ENCODE measurements at regions not wholly inside any gene's neighbourhood (a gene's known extent, or its start where the extent isn't known, plus 50 kb on each side); places are given as distances from the start of the nearest gene placed in this dataset.

GRCh38 chr16:56057151-56057550 lies 134.1 kb upstream of the GNAO1 start:
- H3K4me1 ChIP-seq, result no peaks in the 10 kb centered on the region
- H3K36me3 ChIP-seq, result no peaks in the 10 kb centered on the region
- no peaks in the 10 kb centered on the region for H3K9me3 ChIP-seq
- H3K27me3 ChIP-seq, result no peaks in the 10 kb centered on the region
- 88 to 96% methylated on average over 1 of the region's 1 CpG for WGBS, 2 donors
- H3K27ac ChIP-seq, result no peak overlapping the region
- ATAC-seq (ENCODE audit: low FRiP score in 2 of 2) (no peak), DNase-seq (no peak)
- TF ChIP-seq CTCF (IDR thresholded peaks at IDR 0.05), result no peak
- no peak for TF ChIP-seq POLR2AphosphoS5 (IDR thresholded peaks at IDR 0.05)
- no peak for TF ChIP-seq EP300 (IDR thresholded peaks at IDR 0.05)
- no peak for TF ChIP-seq POLR2A (IDR thresholded peaks at IDR 0.05)
- no peak overlapping the region for H3K4me3 ChIP-seq

- WGBS, 2 donors, result 97 to 100% methylated on average over 4 of the region's 4 CpGs
- Histone ChIP-seq H3K4me3 (no peak overlapping the region), H3K4me1 (no peaks in the 10 kb centered on the region), H3K9me3 (no peaks in the 10 kb centered on the region), H3K36me3 (no peaks in the 10 kb centered on the region), H3K27ac (no peak overlapping the region), H3K27me3 (no peaks in the 10 kb centered on the region)
- TF ChIP-seq POLR2A (IDR thresholded peaks at IDR 0.05) (no peak), CTCF (IDR thresholded peaks at IDR 0.05) (no peak), EP300 (IDR thresholded peaks at IDR 0.05) (no peak), POLR2AphosphoS5 (IDR thresholded peaks at IDR 0.05) (no peak)
- ATAC-seq (ENCODE audit: low FRiP score in 2 of 2), result no peak
- no peak for DNase-seq
Observed at GRCh38 chr16:56050916-56051315, 140.4 kb upstream of the GNAO1 start.

- H3K9me3 ChIP-seq, result no peaks in the 10 kb centered on the region
- H3K27ac ChIP-seq, result no peak overlapping the region
- TF ChIP-seq EP300 (IDR thresholded peaks at IDR 0.05), result no peak
- TF ChIP-seq POLR2A (IDR thresholded peaks at IDR 0.05), result no peak
- TF ChIP-seq CTCF (IDR thresholded peaks at IDR 0.05), result no peak
- TF ChIP-seq POLR2AphosphoS5 (IDR thresholded peaks at IDR 0.05), result no peak
- DNase-seq, result no peak
- H3K4me1 ChIP-seq, result no peaks in the 10 kb centered on the region
- no peaks in the 10 kb centered on the region for H3K36me3 ChIP-seq
- ATAC-seq (ENCODE audit: low FRiP score in 2 of 2), result peak in 1 of 2 donors; percentile 70
- H3K27me3 ChIP-seq, result no peaks in the 10 kb centered on the region
- WGBS, 2 donors, result 55 to 70% methylated on average over 6 of the region's 6 CpGs
- H3K4me3 ChIP-seq, result no peak overlapping the region
Observed at GRCh38 chr16:56048425-56049105, 142.7 kb upstream of the GNAO1 start.

- DNase-seq (no peak), ATAC-seq (ENCODE audit: low FRiP score in 2 of 2) (no peak)
- Histone ChIP-seq H3K4me1 (no peaks in the 10 kb centered on the region), H3K27me3 (no peaks in the 10 kb centered on the region), H3K9me3 (no peaks in the 10 kb centered on the region), H3K27ac (no peak overlapping the region), H3K36me3 (no peaks in the 10 kb centered on the region), H3K4me3 (no peak overlapping the region)
- 67 to 74% methylated on average over 4 of the region's 4 CpGs for WGBS, 2 donors
- TF ChIP-seq POLR2A (IDR thresholded peaks at IDR 0.05) (no peak), POLR2AphosphoS5 (IDR thresholded peaks at IDR 0.05) (no peak), EP300 (IDR thresholded peaks at IDR 0.05) (no peak), CTCF (IDR thresholded peaks at IDR 0.05) (no peak)
Observed at GRCh38 chr16:56047307-56048234, 143.7 kb upstream of the GNAO1 start.
